ENCODE measurements at regions not wholly inside any gene's neighbourhood (a gene's known extent, or its start where the extent isn't known, plus 50 kb on each side); places are given as distances from the start of the nearest gene placed in this dataset.
"Not testable (repeated sequence)": the region's sequence is repeated elsewhere in the genome, so short reads cannot be mapped to it uniquely, and the experiment has no call there.

DNA sequence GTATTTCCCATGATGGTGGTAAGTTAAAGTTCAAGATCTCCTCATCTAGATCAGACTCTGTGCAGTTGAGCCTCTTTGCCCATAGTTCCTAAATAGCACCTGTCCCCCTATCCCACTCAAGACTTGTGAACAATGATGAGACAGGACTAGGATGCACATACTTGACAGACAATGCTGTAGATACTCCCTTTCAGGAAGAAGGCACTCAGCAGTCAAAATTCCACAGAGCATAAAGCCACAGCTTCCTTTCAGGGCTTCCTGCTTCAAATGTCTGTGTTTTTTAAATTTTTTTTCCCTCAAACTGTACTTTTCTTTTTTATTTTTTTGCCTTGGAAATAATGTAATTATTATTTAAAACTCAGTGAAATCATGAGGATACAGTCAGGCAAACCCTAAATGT lies 1305.3 kb downstream of the RPIA start:
- TF ChIP-seq CTCF (IDR thresholded peaks at IDR 0.05; ENCODE audit: low read length); EZH2 (IDR thresholded peaks at IDR 0.05; ENCODE audit: borderline replicate concordance, low read length): not testable (repeated sequence)
